OCI-LY1 (cell line): ENCODE measurements at regions not wholly inside any gene's neighbourhood (a gene's known extent, or its start where the extent isn't known, plus 50 kb on each side); places are given as distances from the start of the nearest gene placed in this dataset.

ENCODE experiments used
- H2AFZ ChIP-seq: fragments of 200-600 bp; sonication (generic), shearing (Covaris generic); 2 replicates; pipeline ENCODE4 v1.6.0; 2014; ENCODE audit warnings: antibody characterized with exemption, mild to moderate bottlenecking, low read length
- H3F3A ChIP-seq: fragments of 200-600 bp; sonication (generic), shearing (Covaris generic); 2 replicates; pipeline ENCODE4 v1.6.0; 2014; ENCODE audit warnings: mild to moderate bottlenecking, antibody characterized with exemption, low read length, moderate library complexity; ENCODE audit not compliant: insufficient read depth
- H3K27ac ChIP-seq: fragments of 200-600 bp; sonication (generic); 2 replicates; pipeline ENCODE4 v1.5.1; 2014; ENCODE audit warnings: low read length, mixed run types, mild to moderate bottlenecking, low read depth; ENCODE audit not compliant: poor library complexity, severe bottlenecking
- H3K27me3 ChIP-seq: fragments of 200-600 bp; sonication (generic); 2 replicates; pipeline ENCODE4 v1.6.0; 2014; ENCODE audit warnings: antibody characterized with exemption, mild to moderate bottlenecking, low read length, moderate library complexity; ENCODE audit not compliant: insufficient read depth
- H3K36me3 ChIP-seq: fragments of 200-600 bp; sonication (generic); 2 replicates; pipeline ENCODE4 v1.6.1; 2014; ENCODE audit warnings: mild to moderate bottlenecking, antibody characterized with exemption, low read length, moderate library complexity, mixed read lengths; ENCODE audit not compliant: insufficient read depth
- H3K4me1 ChIP-seq: fragments of 200-600 bp; sonication (generic); 2 replicates; pipeline ENCODE4 v1.5.1; 2014; ENCODE audit warnings: mild to moderate bottlenecking, low read length, moderate library complexity; ENCODE audit not compliant: insufficient read depth, severe bottlenecking
- H3K4me2 ChIP-seq: fragments of 200-600 bp; sonication (generic), shearing (Covaris generic); 2 replicates; pipeline ENCODE4 v1.6.1; 2014; ENCODE audit warnings: low read length
- H3K4me3 ChIP-seq: fragments of 200-600 bp; sonication (generic); 2 replicates; pipeline ENCODE4 v1.5.1; 2014; ENCODE audit warnings: low read length, low read depth, mild to moderate bottlenecking, mixed read lengths; ENCODE audit not compliant: poor library complexity, severe bottlenecking
- H3K79me2 ChIP-seq: fragments of 200-600 bp; shearing (Covaris generic); 2 replicates; pipeline ENCODE4 v1.6.1; 2016; ENCODE audit warnings: mixed run types, low read length, mixed read lengths; ENCODE audit not compliant: insufficient read depth
- H3K9ac ChIP-seq: fragments of 200-600 bp; sonication (generic), shearing (Covaris generic); 2 replicates; pipeline ENCODE4 v1.6.1; 2014; ENCODE audit warnings: mild to moderate bottlenecking, low read length, mixed read lengths
- H3K9me2 ChIP-seq: fragments of 200-600 bp; sonication (generic), shearing (Covaris generic); 2 replicates; pipeline ENCODE4 v1.6.1; 2014; ENCODE audit warnings: low read depth, mild to moderate bottlenecking, low read length, mixed read lengths
- H3K9me3 ChIP-seq: fragments of 200-600 bp; shearing (Covaris generic); 2 replicates; pipeline ENCODE4 v1.6.1; 2014; ENCODE audit warnings: low read length, mixed read lengths
- H4K20me1 ChIP-seq: fragments of 200-600 bp; sonication (generic), shearing (Covaris generic); 2 replicates; pipeline ENCODE4 v1.6.0; 2016; ENCODE audit warnings: mild to moderate bottlenecking, low read length; ENCODE audit not compliant: insufficient read depth
- CTCF ChIP-seq: fragments of 200-600 bp; sonication (generic), shearing (Covaris generic); IDR thresholded peaks from 2 replicates; pipeline ENCODE4 v1.5.1; 2017; ENCODE audit warnings: mild to moderate bottlenecking, antibody characterized with exemption, low read length, moderate library complexity, mixed read lengths
- EZH2 ChIP-seq: fragments of 200-600 bp; sonication (generic), shearing (Covaris generic); IDR thresholded peaks from 2 replicates; pipeline ENCODE4 v1.8.0; 2017; ENCODE audit warnings: borderline replicate concordance, mixed run types, mild to moderate bottlenecking, antibody characterized with exemption, low read length, moderate library complexity, mixed read lengths

- TF ChIP-seq CTCF (no peak), EZH2 (no peak)
- Histone ChIP-seq H3K79me2 (no peaks in the 10 kb centered on the region), H3F3A (no peaks in the 10 kb centered on the region), H3K9me2 (no peaks in the 10 kb centered on the region), H3K36me3 (no peaks in the 10 kb centered on the region), H4K20me1 (no peaks in the 10 kb centered on the region), H3K4me1 (no peaks in the 10 kb centered on the region), H3K4me3 (no peak overlapping the region), H3K9me3 (no peaks in the 10 kb centered on the region), H3K27me3 (peaks cover 3% of the 10 kb centered on the region; the same call in 1 of the 2 replicates), H3K9ac (no peak overlapping the region), H3K4me2 (no peak overlapping the region), H2AFZ (no peak overlapping the region), H3K27ac (no peak overlapping the region)
Measured at GRCh38 chr20:23203951-23204730, 118.0 kb upstream of the CD93 start.

- Histone ChIP-seq H3K4me2 (no peak overlapping the region), H3K27me3 (peaks cover 3% of the 10 kb centered on the region; the same call in 1 of the 2 replicates)
Measured at GRCh38 chr20:23203310-23203709, 117.2 kb upstream of the CD93 start.

GRCh38 chr20:23201658-23202057 is 115.5 kb upstream of the CD93 start:
- no peaks in the 10 kb centered on the region for H3K4me1 ChIP-seq

More at GRCh38 chr20:23203310-23203709, 117.2 kb upstream of the CD93 start:
- H3K27ac ChIP-seq, result no peak overlapping the region
- H3K9me3 ChIP-seq, result no peaks in the 10 kb centered on the region
- H3K4me3 ChIP-seq, result no peak overlapping the region
- no peaks in the 10 kb centered on the region for H3K36me3 ChIP-seq
- H3K4me1 ChIP-seq, result no peaks in the 10 kb centered on the region
- TF ChIP-seq CTCF (no peak), EZH2 (no peak)
- H4K20me1 ChIP-seq, result no peaks in the 10 kb centered on the region
- no peaks in the 10 kb centered on the region for H3K79me2 ChIP-seq
- H3F3A ChIP-seq, result no peaks in the 10 kb centered on the region
- no peaks in the 10 kb centered on the region for H3K9me2 ChIP-seq
- H3K9ac ChIP-seq, result no peak overlapping the region
- no peak overlapping the region for H2AFZ ChIP-seq

More at GRCh38 chr20:23201658-23202057, 115.5 kb upstream of the CD93 start:
- Histone ChIP-seq H3K79me2 (no peaks in the 10 kb centered on the region), H3K9me3 (no peaks in the 10 kb centered on the region), H3K4me3 (no peak overlapping the region), H3K36me3 (no peaks in the 10 kb centered on the region), H3K9ac (no peak overlapping the region), H3K27me3 (peaks cover 3% of the 10 kb centered on the region; the same call in 1 of the 2 replicates), H3F3A (no peaks in the 10 kb centered on the region), H4K20me1 (no peaks in the 10 kb centered on the region), H2AFZ (no peak overlapping the region), H3K9me2 (no peaks in the 10 kb centered on the region), H3K4me2 (no peak overlapping the region), H3K27ac (no peak overlapping the region)
- TF ChIP-seq CTCF (no peak), EZH2 (no peak)
